Nephron progenitor cell (in vitro differentiated cells): ENCODE measurements at regions not wholly inside any gene's neighbourhood (a gene's known extent, or its start where the extent isn't known, plus 50 kb on each side); places are given as distances from the start of the nearest gene placed in this dataset.

Source experiments
- DNase-seq: peaks from one replicate; pipeline ENCODE4 v3.0.0; 2021
- H3K27ac Mint-ChIP-seq: 2 replicates; pipeline ENCODE4 v1.8.0; 2021; ENCODE audit warnings: mild to moderate bottlenecking, moderate library complexity, mixed read lengths
- H3K27me3 Mint-ChIP-seq: 2 replicates; pipeline ENCODE4 v1.8.0; 2021; ENCODE audit warnings: mild to moderate bottlenecking, low read depth, mixed read lengths; ENCODE audit not compliant: poor library complexity
- H3K36me3 Mint-ChIP-seq: 2 replicates; pipeline ENCODE4 v1.8.0; 2021; ENCODE audit warnings: low read depth, mixed read lengths
- H3K4me1 Mint-ChIP-seq: 2 replicates; pipeline ENCODE4 v1.8.0; 2021; ENCODE audit warnings: mixed read lengths
- H3K4me3 Mint-ChIP-seq: 2 replicates; pipeline ENCODE4 v1.8.0; 2021; ENCODE audit warnings: mild to moderate bottlenecking, moderate library complexity, mixed read lengths
- H3K9me3 Mint-ChIP-seq: 2 replicates; pipeline ENCODE4 v1.8.0; 2021; ENCODE audit warnings: mild to moderate bottlenecking, moderate library complexity, mixed read lengths
- CTCF ChIP-seq: fragments of 200-600 bp; sonication (generic); IDR thresholded peaks from 2 replicates; pipeline ENCODE4 v1.5.0; 2021; ENCODE audit warnings: antibody characterized with exemption

- no peak for DNase-seq
- H3K4me1 Mint-ChIP-seq: peaks cover 27% of the 10 kb centered on the region
- H3K4me3 Mint-ChIP-seq: no peak overlapping the region
- no peaks in the 10 kb centered on the region for H3K9me3 Mint-ChIP-seq
- H3K27me3 Mint-ChIP-seq: peaks cover 4% of the 10 kb centered on the region
- H3K36me3 Mint-ChIP-seq: no peaks in the 10 kb centered on the region
- no peak for TF ChIP-seq CTCF
- H3K27ac Mint-ChIP-seq: no peak overlapping the region
Observed at GRCh38 chr13:106155411-106155810, 380.1 kb downstream of the EFNB2 start.

- Mint-ChIP-seq H3K9me3 (no peaks in the 10 kb centered on the region), H3K4me3 (no peak overlapping the region), H3K36me3 (no peaks in the 10 kb centered on the region), H3K4me1 (peaks cover 16% of the 10 kb centered on the region), H3K27me3 (peaks cover 4% of the 10 kb centered on the region), H3K27ac (peak overlapping the region; percentile 6)
- DNase-seq: no peak
- no peak for TF ChIP-seq CTCF
Observed at GRCh38 chr13:106153876-106154275, 381.6 kb downstream of the EFNB2 start.

- Mint-ChIP-seq H3K4me3 (no peak overlapping the region), H3K9me3 (no peaks in the 10 kb centered on the region), H3K27ac (no peak overlapping the region), H3K36me3 (no peaks in the 10 kb centered on the region), H3K27me3 (peaks cover 4% of the 10 kb centered on the region), H3K4me1 (peaks cover 11% of the 10 kb centered on the region)
- no peak for TF ChIP-seq CTCF
- no peak for DNase-seq
Observed at GRCh38 chr13:106153041-106153440, 382.4 kb downstream of the EFNB2 start.

GRCh38 chr13:106152047-106152446 is 383.4 kb downstream of the EFNB2 start:
- DNase-seq: no peak
- Mint-ChIP-seq H3K9me3 (no peaks in the 10 kb centered on the region), H3K36me3 (no peaks in the 10 kb centered on the region), H3K4me3 (no peak overlapping the region), H3K27me3 (peaks cover 4% of the 10 kb centered on the region), H3K27ac (no peak overlapping the region), H3K4me1 (peaks cover 9% of the 10 kb centered on the region)
- no peak for TF ChIP-seq CTCF

DNA sequence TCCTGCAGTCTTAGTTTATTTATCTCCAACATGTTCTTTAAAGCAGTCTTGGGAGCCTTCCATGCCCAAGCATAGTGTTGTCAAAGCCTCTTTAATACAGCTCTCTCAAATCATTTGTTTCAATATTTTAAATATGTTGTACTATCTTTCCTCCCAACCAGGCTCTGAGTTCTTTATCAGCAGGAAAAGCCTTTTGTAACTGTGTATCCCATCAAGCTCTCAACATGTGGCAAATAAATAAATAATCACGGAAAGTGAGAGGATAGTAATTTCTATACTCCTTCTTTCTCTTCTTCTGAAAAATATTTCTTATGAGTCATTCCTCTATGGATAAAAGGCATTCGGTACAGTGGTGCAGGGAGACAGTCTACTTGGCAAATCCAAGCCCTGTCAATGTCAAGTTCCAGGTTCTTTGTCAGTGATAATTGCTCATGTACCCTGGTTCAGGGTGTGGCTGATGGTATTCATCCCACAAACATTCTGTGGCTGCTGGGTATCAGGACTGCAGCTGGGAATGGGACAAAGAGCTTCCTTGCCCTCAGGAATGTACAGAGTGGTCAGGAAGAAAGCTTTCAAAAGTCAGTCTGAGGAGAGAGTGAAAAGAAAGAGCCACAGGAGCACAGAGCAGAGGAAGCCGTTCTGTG is 384.3 kb downstream of the EFNB2 start:
- Mint-ChIP-seq H3K4me1 (peaks cover 14% of the 10 kb centered on the region), H3K27me3 (peaks cover 4% of the 10 kb centered on the region), H3K4me3 (no peak overlapping the region), H3K36me3 (no peaks in the 10 kb centered on the region), H3K27ac (no peak overlapping the region), H3K9me3 (peaks cover 3% of the 10 kb centered on the region)
- no peak for TF ChIP-seq CTCF
- DNase-seq: no peak
